Activated CD4-positive, alpha-beta T cell treated with anti-CD3 and anti-CD28 coated beads for 4 hours (primary cell): ENCODE measurements at regions not wholly inside any gene's neighbourhood (a gene's known extent, or its start where the extent isn't known, plus 50 kb on each side); places are given as distances from the start of the nearest gene placed in this dataset.

Source experiments
- DNase-seq, 2 donors: peaks; one replicate each; pipeline ENCODE4 v3.0.0-alpha.2; 2020

DNA sequence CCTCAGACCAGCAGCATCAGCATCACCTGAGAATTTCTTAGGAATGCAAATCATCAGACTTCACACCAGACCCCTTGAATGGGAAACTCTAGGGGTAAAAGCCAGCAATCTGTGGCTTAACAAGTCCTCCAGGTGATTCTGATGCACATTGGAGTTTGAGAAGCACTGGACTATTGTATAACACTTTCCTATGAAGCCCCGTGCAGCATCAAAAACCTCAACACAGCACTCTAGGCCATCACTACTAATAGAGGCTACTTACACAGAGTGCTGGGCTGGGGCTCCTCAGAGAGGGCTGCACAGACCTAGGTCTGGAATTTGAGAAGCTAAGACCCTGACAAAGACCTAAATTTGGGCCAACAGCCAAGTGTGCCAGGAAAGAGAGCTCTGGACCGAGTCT is 95.7 kb upstream of the ARAP3 start:
- no peak for DNase-seq

DNA sequence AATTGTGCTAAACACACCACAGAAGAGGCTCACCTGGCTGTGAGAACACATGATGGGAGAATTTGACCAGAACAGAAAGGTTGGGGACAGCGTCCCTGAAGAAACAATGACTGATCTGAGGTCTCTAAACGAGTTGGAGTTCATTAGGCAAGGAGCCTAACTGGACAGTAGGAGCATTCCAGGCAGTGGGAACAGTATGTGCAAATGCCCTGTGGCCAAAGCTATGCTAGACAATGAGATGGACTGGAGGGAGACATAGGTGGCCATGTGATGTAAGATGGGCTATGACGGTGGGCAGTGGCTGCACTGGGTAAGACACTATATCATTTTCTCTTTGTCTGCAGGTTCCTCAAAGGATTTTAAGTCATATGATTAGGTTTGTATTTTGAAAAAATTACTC is 95.1 kb upstream of the ARAP3 start:
- no peak for DNase-seq

DNA sequence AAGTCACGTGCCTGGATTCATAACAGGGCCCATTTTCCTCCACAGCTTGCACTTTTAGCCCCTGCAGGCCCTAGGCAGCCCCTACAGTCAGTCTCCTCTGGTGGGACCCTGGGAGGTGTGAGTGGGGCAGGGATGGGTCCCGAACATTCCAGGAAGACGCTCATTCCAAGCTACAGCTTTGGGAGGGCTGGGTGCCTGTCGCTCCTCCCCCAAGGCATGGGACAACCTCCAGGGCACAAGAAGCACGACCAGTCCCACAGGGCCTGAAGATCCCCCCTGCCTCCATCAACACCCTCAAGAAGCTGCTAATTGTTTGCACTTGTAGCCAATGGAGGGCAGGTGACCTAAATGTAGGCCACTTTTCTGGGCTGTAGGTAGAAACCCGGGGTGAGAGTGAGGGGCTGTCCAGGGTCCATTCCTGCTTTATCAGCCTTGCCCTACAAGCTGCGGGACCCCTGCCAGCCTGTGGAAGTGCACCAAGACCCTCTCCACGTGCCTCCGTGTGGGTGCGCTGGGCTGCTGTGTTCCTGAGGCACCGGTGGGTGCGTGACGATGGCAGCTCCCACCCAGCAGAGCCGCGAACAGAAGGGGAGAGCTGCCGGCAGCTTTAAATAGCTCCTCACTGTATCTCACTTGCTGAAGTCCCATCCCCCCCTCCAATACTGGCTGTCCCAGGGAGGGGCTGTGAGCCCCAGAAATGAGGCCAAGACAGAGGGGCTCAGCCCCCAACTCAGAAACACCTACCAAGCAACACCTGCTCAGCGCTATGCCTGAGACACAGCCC is 91.9 kb upstream of the ARAP3 start:
- DNase-seq: no peak

DNA sequence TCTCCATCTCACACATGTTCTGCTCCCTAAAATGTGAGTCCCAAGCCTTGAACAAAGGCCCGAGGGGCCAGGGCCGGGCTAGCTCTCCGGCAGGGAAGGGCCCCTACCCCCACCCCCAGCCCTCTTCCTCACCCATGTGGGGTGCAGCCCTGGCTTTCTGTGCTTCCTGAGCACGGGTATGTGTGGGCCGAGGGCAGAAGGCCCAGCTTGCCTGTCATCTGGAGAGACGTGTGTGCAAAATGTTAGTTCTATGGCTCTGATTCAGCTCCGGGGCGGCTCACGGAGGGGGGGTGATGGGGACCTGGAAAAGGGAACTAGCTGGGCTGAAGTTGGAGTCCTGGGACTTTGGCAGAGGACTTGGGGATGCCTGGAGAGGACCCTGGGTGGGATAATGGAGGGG is 90.3 kb upstream of the ARAP3 start:
- DNase-seq: no peak

DNA sequence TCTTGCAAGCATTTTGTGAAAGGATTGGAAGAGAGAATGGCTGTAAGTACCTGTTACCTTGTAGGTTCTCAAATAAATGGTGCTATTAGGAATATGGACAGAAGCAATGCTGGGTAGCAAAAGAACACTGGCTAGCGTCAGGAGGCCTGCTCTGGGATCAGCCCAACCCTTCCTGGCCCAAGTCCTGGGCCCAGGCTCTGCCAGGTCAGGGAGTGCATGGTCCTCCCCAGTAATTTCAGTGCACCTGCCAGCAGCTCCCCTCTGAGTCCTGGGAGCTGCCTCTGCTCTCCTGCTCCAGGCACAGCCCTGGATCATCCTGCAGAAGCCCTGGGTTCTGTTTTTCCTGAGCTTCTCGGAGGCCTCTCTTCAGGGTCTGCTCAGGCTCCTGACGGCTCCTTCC is 89.5 kb upstream of the ARAP3 start:
- no peak for DNase-seq

DNA sequence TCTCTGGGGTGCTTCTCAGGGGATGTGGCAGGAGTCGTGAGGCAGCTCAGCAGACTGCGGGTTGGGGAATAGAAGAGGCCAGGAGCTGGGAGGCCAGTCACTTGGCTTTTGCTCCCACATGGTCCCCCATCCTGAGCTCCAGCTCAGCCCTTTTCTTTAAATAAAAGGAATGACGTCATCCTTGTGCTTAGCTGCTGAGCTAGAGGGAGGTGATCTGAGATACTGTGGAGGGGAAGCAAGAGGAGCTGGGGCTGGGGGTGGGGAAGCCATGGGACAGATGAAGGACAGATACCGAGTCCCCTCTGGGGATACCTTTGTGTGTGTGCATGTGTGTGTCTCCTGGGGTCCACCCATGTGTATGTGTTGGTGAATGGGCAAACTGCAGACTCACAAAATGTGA is 89.0 kb upstream of the ARAP3 start:
- DNase-seq: no peak

DNA sequence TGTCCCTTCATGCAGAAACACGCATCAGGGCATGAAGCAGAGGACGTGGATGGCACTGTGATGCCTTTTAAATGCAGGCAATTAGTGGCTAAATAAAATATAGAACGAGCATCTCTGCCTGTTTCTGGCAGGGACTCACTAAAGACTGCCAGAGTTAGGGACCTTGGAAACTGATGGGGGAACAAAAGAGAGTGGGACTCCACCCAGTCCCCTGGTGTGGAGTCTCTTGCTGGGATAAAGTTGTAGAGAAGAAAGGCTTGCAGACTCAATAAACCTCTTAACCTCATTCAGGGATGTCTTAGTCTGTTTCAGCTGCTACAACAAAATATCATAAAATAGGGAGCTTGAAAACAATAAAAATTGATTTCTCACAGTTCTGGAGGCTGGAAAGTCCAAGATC is 87.6 kb upstream of the ARAP3 start:
- DNase-seq: no peak

DNA sequence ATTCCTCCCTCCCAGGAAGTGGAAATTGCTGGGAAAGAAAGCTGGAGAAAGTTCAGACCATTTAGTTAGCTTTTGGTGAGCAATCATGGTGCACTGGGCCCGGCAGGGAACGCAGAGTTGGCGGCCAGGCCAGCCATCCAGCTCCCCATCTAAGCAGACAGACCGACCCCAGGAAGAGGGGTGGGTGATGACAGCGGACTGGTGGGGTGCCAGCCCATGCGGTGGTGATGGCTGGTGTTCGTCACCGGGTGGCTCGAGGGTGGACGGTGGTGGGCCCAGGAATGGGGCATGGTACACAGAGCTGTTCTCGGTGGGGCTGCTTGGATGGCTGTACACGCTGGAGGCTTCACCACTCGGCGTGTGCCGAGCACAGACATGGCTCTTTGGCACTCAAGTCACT is 85.6 kb upstream of the ARAP3 start:
- no peak for DNase-seq

DNA sequence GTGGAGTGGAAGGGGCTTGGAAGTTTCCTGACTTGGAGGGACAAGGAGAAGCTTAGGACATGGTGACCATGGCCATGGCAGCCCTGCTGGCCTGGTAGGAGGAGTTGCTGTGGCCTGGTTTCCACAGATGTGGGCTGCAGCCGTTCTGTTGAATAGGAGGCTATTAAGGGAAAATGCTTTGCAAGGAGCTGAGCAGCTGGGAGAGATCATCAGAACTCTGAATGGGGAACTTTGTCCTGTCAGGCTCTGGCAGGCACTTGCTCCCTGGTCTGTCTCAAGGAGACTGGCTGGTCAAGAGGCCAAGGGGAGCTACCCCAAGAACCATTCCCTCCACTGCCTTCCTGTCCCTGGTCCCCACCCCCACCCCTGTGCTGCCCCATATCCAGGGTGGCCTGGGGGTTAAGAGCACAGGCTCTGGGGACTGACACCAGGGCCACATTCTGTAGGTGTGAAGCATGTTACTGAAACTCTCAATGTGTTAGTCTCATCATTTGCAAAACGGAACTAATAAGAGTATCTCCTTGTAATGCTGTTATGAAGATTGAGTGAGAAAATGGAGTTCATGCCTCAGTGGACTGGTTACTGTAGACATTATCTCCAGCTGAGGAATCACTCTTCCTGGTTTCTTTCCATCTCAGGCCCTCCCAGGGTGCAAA is 84.0 kb upstream of the ARAP3 start:
- no peak for DNase-seq

DNA sequence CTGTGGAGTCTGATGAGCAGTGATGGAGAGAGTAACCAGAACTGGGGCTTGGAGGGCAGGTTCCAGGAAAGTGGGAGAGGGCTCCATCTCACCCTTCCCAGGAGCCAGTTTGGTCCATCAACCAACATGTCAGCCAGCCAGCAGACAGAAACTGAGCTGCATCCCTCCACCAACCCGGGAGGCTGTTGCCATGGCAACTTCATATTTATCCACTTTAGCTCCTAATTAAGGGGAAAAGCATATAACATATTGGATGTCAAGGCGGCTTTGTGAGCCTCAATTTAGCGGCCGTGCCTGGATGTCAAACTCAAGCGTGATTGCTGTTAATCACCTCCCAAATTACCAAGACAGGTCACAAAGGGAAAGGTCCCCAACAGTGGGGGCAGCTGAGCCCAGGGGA is 81.5 kb upstream of the ARAP3 start:
- DNase-seq: no peak

DNA sequence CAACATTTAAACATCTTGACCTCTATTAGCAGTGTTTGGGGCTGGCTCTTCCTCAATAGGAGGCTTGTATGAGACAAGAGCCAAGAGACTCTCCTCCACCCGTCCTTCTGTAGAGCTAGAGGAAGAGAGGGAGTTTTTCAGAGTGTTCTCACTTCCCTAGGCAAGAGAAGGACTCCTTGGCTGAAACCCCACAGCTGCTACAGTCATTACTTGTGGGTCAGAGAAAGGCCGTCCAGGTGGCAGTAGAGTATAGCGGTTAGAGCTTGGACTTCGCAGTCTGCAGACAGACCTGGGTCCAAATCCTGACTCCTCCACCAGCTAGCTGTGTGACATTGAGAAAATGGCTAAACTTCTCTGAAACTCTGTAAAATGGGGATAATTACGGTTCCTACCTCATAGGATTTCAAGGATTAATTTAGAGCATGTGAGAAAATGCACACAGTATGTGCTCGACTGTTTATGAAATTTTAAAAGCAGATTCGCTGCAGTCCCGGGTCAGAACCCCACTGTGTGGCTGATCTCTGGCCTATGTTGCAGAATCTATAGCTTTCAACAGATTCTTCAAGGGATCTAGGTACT is 80.8 kb upstream of the ARAP3 start:
- no peak for DNase-seq

DNA sequence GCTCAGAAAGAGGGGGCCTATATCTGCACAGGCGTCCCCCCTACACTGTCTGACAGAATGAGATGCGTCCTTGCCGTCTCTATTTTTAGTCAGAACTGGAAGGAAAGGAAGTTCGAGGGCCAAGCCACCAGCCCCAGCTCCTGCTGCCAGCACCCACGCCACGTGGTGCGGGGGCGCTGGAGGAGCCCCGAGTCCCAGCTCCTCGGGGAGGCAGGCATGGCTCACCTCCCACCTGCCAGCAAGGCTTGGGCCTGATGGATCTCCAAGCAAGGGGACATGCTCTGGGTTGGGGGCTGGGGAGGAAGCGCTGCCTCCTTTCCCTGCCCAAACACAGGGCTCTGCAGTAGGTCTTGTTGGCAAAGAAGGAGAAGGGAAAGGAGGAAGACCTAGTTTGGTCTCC is 80.3 kb upstream of the ARAP3 start:
- DNase-seq: no peak

DNA sequence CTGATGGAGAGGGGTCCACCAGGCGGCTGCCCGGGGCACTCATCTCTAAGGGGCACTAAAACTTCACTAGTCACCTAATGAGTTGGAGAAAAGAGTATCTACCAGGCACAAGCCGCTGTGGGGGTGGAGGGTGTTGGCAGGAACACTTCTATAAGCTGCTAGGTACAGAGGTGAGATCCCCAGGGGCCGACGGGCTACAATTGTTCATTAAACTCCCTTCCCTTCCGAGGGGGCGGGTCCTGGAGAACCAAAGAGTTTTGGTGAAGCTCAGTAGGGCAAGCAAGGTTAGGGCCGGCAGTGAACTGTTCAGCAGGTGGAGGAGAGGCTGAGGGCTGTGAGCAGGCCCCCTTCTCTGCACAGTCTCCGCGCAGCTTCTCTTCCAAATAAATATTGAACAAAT is 78.7 kb upstream of the ARAP3 start:
- DNase-seq: no peak

DNA sequence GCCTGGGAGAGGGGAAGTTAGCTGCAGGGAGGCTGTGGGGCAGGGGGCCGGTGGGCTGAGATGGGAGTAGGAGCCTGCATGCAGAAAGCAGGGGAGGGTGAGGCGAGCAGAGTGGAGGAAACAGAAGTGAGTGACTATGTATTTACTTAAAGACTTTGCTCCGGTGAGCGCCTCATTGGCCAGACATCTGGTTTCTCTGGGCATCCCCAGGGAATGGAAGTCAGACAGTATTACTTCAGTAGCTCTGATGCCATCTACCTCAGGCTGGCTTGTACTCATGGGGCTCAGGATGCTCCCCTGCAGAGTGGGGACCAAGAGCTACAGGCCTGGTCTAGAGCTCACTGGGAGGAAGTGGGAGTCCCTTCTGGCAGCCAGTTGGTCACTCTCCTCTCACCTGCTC is 78.2 kb upstream of the ARAP3 start:
- DNase-seq: no peak

DNA sequence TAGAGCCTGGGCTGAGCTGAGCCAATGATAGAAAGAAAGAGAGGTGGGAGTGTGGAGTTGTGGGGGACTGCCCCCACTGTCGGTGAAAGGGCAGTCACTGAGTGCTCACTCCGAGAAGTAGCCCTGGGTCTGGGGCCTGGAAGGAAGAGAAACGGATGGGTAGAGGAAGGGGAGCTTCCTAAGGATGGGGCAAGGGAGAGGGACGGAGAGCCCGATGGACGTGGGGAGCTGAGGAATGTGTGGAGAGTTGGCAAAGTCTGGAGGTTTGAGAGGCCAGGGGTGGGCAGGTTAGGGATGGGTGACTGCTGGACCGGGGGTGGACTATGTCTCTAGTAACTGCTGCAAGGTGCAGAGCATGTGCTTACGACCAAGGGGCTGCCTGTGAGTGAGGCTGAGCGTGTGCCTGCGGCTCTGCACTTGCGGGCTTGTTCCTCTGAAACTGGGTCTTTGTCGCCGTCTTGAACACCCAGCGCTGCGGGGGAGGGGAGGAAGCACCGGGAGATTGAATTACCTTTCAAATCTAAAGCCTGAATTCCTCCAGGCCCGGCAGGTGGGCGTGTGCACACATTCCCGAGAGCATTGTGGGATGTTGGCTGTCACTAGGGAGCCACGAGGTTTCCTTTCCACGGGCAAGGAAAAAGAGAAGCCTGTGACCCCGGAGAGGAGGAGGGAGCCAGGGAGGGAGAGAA is 76.4 kb upstream of the ARAP3 start:
- DNase-seq: no peak

DNA sequence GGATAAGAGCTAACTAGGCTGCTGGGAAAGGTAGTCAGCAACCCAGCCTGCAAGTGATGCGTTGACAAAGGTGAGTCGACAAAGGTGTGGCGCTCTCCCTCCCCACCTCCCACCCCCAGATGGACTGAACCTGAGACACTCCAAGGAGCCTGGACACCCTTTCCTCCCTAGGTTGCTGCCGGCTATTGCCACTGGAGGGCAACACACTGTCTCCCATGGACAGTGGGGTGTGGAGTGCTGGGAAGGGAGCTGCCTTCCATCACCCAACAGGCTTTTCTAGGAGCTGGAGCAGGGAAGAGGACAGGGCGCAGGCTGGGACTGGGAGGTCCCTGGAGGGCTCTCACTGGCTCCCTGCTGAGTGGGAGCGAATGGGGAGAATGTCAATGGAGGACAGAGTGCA is 75.4 kb upstream of the ARAP3 start:
- DNase-seq: no peak

DNA sequence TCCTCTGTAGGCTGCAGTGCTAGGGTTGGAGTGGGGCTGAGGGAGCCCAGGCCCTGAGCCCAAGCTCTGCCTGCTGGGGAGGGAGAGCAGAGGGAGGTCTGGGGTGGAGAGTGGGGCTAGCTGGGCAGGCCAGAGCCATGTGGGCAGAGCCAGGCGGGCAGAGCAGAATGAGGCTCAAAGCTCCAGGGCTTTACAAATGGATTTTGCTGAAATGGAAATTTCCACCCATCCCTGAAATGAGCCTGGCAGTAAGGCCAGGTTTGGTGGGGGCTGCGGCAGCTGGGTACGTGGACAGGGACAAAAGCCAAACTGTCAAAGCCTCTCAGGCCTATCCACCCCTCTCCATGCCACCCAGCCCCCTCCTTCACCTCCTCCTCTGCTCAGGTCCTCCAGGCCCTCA is 74.2 kb upstream of the ARAP3 start:
- no peak for DNase-seq

DNA sequence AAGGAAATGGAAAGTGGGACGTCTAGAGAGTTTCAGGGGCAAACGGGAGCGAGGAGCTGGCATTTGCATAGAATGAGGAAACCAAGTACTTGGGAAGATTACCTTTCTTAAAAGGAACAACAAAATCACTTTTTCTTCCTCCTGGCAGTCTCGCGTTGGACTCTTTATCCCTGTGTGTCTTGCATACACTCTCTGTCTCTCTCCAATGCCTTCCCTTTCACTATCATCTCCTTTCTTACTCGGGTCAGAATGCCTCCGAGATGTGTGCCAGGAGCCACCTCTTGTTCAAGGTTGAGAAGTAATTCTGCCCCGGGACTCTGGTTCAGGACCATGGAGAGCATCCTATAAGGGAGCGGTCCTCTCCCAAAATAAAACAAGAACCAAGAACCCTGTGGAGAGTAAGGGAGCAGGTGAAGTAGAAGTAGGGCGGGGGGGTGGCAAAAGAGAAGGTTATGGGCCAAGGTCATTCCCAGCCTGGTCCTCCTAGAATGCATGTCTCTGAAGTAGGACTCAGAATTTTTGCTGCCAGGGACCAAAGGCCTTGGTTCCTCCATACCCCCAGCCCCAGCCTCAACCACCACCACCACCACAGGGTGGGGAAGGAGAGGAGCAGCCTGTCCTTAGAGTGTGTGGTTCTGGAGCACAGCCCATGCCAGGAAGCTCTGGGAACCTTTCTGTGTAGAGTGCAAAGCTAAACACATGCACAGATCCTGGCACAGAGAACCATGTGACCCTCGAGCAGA is 72.1 kb upstream of the ARAP3 start:
- no peak for DNase-seq

DNA sequence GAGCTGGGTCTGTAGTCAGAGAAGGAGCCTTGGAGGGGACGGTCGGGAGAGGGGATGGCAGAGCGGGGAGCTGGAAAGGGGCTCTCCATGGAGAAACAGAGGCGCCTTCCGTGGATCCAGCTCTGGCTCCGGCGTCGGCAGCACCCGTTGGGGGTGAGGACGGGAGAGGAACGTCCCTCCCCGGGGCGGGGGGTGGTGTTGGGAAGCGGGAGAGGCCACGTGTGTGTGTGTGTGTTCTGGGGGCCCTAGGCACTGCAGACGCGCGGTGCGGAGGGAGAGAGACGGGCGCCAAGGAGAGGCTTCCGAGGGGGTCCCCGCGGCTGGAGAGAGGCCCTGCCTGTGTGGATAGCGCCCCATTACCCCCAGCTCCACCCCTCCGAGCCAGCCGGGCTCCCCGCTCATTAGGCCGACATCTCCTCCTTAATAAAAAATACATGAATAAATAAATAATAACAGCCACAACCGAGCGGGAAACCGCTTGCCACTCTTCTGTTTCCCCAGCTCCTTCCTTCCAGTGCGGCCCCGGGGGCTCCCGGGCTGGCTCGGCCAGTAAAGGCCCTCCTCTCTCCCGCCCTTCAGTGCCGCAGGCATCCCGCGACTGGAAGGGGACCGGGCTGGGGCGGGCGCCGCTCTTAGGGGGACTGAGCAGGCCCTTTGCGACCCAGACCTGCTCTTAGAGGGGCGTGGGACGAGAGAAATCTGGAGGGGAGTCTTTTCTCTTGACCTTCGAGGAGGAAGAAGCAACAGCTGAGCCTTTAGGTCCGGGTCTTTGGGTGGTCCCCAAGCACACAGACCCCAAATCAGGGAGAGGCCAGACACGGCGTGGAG is 71.3 kb upstream of the ARAP3 start:
- no peak for DNase-seq

DNA sequence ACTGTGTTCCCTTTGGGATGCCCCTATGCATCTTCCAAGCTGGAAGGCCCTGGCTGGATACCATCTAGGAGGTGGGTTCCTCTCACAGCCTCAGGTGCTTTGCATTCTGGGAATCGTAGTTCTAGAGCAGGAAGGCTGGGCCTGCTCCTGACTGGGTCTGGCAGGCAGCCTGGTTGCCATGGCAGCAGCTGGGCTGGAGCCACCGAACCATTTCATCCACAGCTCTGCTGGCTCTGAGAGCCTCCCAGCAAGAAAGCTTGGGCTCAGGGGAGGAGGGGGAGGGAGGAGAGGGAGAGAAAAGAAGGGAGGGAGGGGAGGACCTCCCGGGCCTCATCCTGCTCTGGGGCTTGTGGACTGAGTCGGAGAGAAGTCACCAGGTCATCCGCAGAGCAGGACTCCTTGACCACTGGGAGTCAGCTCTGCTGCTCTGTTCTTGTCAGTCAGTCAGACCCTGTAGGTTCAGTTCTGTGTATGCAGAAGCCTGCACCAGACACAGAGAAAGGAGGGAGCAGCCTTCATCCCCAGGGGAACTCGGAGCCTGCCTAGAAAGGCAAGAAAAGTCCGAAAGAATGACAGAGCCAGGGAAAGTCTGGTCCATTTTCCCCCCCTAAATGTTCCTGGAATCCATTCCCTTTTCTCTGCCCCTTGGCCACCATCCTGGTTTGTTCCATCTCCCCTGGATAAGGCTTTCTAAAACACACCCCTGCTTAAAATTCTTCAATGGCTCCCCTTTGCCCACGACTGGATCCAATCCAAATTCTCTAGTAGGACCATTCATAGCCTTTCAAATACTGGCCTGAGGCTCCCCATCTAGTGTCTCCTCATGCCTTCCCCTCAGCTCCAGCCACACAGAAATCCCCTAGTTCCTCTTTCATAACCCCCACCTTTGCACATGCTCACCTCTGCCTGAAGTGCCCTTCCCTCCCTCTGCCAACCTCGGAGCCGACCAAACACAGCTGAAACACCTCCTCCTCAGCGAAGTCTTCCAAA is 65.4 kb upstream of the ARAP3 start:
- no peak for DNase-seq

DNA sequence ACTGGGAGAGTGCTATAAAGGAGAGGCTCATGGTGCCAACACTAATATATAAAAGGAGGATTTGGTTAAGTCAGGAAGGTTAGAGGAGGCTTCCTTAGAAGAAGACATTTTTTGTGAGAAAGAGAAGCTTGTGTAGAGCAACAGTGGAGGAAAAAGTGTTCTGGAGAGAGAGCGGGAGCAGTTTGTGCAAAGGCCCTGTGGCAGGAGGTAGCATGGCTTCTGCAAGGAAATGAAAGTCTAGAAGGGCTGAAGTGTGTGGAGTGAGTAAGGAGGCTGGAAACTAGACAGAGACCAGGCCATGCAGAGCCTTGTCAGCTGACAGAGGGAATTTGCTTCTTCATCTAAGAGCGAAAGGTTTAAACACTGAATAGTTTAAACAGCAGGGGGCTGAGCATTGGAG is 64.4 kb upstream of the ARAP3 start:
- DNase-seq: no peak
